Colonic mucosa (tissue), 4 donors: ENCODE measurements at regions not wholly inside any gene's neighbourhood (a gene's known extent, or its start where the extent isn't known, plus 50 kb on each side); places are given as distances from the start of the nearest gene placed in this dataset.

ENCODE experiments used
- DNase-seq: peaks from one replicate; pipeline ENCODE4 v3.0.0-alpha.2; 2020
- H3K27ac ChIP-seq: fragments of 200-600 bp; one replicate; pipeline ENCODE4 v1.8.0; 2021
- H3K27me3 ChIP-seq: fragments of 200-600 bp; one replicate; pipeline ENCODE4 v1.8.0; 2021
- H3K36me3 ChIP-seq: fragments of 200-600 bp; one replicate; pipeline ENCODE4 v1.8.0; 2021
- H3K4me1 ChIP-seq: fragments of 200-600 bp; one replicate; pipeline ENCODE4 v1.8.0; 2021; ENCODE audit warnings: mild to moderate bottlenecking
- H3K4me3 ChIP-seq: fragments of 200-600 bp; one replicate; pipeline ENCODE4 v1.8.0; 2021
- H3K9ac ChIP-seq, 2 donors: one replicate each; pipeline ENCODE4 v1.7.0; 2013; ENCODE audit warnings: control low read depth in 2 of 2, low read depth in 2 of 2, low read length in 2 of 2
- H3K9me3 ChIP-seq: fragments of 200-600 bp; one replicate; pipeline ENCODE4 v1.8.0; 2021
- CTCF ChIP-seq: fragments of 200-600 bp; IDR thresholded peaks from one replicate; pipeline ENCODE4 v1.8.0; 2022; ENCODE audit warnings: antibody characterized with exemption, mild to moderate bottlenecking
- intact Hi-C: fragments of 100-400 bp; cut with DNase I; formaldehyde crosslinking; loops from one replicate; pipeline ENCODE4 v1.14.1; 2022
- donor health status: healthy.
- donor health status: DM: no; HTN: no; CAD: no.
- donor health status: DM: no; HTN: no; CAD: no.

- H3K9ac ChIP-seq, result no peak overlapping the region
- H3K4me3 ChIP-seq, result no peak overlapping the region
- no peak for DNase-seq
- no peak for TF ChIP-seq CTCF
- no peaks in the 10 kb centered on the region for H3K27me3 ChIP-seq
- H3K9me3 ChIP-seq, result no peaks in the 10 kb centered on the region
- no peaks in the 10 kb centered on the region for H3K4me1 ChIP-seq
- intact Hi-C loops, result no loop called here
- H3K27ac ChIP-seq, result no peak overlapping the region
- H3K36me3 ChIP-seq, result no peaks in the 10 kb centered on the region
Observed at GRCh38 chr5:8019719-8020218, 150.8 kb downstream of the MTRR start.

- Histone ChIP-seq H3K36me3 (no peaks in the 10 kb centered on the region), H3K9ac (no peak overlapping the region), H3K4me1 (no peaks in the 10 kb centered on the region), H3K4me3 (no peak overlapping the region), H3K27ac (no peak overlapping the region), H3K27me3 (no peaks in the 10 kb centered on the region), H3K9me3 (no peaks in the 10 kb centered on the region)
- intact Hi-C loops, result no loop called here
- no peak for TF ChIP-seq CTCF
- no peak for DNase-seq
Observed at GRCh38 chr5:8020861-8021514, 152.0 kb downstream of the MTRR start.

- Histone ChIP-seq H3K27me3 (no peaks in the 10 kb centered on the region), H3K9ac (no peak overlapping the region), H3K4me3 (no peak overlapping the region), H3K27ac (no peak overlapping the region), H3K36me3 (no peaks in the 10 kb centered on the region), H3K9me3 (no peaks in the 10 kb centered on the region), H3K4me1 (no peaks in the 10 kb centered on the region)
- intact Hi-C loops, result no loop called here
- TF ChIP-seq CTCF, result no peak
- DNase-seq, result no peak
Observed at GRCh38 chr5:8028243-8028642, 159.3 kb downstream of the MTRR start.

GRCh38 chr5:8033261-8033660, 164.3 kb downstream of the MTRR start:
- H3K4me3 ChIP-seq, result no peak overlapping the region
- no peak overlapping the region for H3K9ac ChIP-seq
- no peak for DNase-seq
- no peak for TF ChIP-seq CTCF
- no peaks in the 10 kb centered on the region for H3K36me3 ChIP-seq
- intact Hi-C loops, result no loop called here
- H3K9me3 ChIP-seq, result no peaks in the 10 kb centered on the region
- no peaks in the 10 kb centered on the region for H3K4me1 ChIP-seq
- H3K27ac ChIP-seq, result no peak overlapping the region
- H3K27me3 ChIP-seq, result no peaks in the 10 kb centered on the region

GRCh38 chr5:8034852-8035251, 165.9 kb downstream of the MTRR start:
- DNase-seq, result no peak
- intact Hi-C loops, result no loop called here
- Histone ChIP-seq H3K27ac (no peak overlapping the region), H3K36me3 (no peaks in the 10 kb centered on the region), H3K27me3 (no peaks in the 10 kb centered on the region), H3K9ac (no peak overlapping the region), H3K4me1 (no peaks in the 10 kb centered on the region), H3K4me3 (no peak overlapping the region), H3K9me3 (no peaks in the 10 kb centered on the region)
- TF ChIP-seq CTCF, result no peak
